ENCODE measurements at regions not wholly inside any gene's neighbourhood (a gene's known extent, or its start where the extent isn't known, plus 50 kb on each side); places are given as distances from the start of the nearest gene placed in this dataset.
"Not testable (repeated sequence)": the region's sequence is repeated elsewhere in the genome, so short reads cannot be mapped to it uniquely, and the experiment has no call there.

GRCh38 chr11:90722552-90723190, 499.8 kb upstream of the CHORDC1 start:
- DNase-seq, result no peak
- H3K27me3 Mint-ChIP-seq, result no peaks in the 10 kb centered on the region
- no peaks in the 10 kb centered on the region for H3K9me3 Mint-ChIP-seq
- no peak overlapping the region for H3K4me3 Mint-ChIP-seq
- intact Hi-C loops (cut with micrococcal nuclease), result no loop called here
- no peaks in the 10 kb centered on the region for H3K36me3 Mint-ChIP-seq (ENCODE audit: low read depth)
- H3K27ac Mint-ChIP-seq, result no peak overlapping the region
- no peaks in the 10 kb centered on the region for H3K4me1 Mint-ChIP-seq

DNA sequence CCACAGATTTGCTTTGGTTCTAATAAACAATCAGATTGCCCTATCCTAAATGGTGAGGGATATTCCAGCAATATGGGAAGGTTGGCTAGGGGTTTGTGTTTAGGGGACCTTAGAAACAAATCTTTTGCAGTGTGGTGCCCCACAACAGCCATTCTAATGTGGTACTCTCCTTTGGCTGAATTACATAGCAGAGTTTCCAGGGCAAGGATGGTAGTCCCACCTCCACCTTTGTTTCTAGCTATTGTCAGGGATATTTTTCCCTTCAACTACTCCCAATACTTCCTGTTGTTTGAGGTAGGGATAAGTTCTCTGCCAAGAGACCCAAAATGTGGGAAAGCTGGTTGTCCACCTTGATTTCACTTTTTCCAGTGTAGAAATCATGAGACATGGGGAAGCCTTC, 494.7 kb upstream of the CHORDC1 start:
- no peak for DNase-seq
- Mint-ChIP-seq H3K27me3 (no peaks in the 10 kb centered on the region), H3K4me3 (no peak overlapping the region), H3K9me3 (peaks cover 8% of the 10 kb centered on the region), H3K36me3 (ENCODE audit: low read depth) (no peaks in the 10 kb centered on the region), H3K4me1 (no peaks in the 10 kb centered on the region), H3K27ac (no peak overlapping the region)
- intact Hi-C loops (cut with micrococcal nuclease), result no loop called here

DNA sequence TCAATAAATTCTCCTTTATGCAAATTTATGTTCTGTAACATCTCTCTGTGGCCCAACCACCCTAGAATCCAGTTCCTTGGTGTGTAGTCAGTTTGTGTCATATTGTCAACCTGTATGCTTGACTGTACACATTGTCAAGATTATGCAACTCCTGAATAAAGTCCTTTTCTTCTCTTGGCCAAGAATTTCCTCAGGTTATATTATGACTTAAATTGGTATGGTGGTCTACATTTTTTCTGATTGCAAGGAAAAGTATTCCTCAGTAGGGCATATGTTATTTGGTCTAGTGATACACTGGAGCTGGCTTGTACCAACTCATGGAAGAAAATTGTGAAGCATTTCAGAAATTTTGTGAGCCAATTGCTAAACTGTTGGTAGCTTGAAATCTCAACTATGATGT, 482.8 kb upstream of the CHORDC1 start:
- intact Hi-C loops (cut with micrococcal nuclease), result no loop called here
- DNase-seq, result no peak
- Mint-ChIP-seq H3K36me3 (ENCODE audit: low read depth) (no peaks in the 10 kb centered on the region), H3K27ac (no peak overlapping the region), H3K27me3 (no peaks in the 10 kb centered on the region), H3K9me3 (no peaks in the 10 kb centered on the region), H3K4me3 (no peak overlapping the region), H3K4me1 (no peaks in the 10 kb centered on the region)

DNA sequence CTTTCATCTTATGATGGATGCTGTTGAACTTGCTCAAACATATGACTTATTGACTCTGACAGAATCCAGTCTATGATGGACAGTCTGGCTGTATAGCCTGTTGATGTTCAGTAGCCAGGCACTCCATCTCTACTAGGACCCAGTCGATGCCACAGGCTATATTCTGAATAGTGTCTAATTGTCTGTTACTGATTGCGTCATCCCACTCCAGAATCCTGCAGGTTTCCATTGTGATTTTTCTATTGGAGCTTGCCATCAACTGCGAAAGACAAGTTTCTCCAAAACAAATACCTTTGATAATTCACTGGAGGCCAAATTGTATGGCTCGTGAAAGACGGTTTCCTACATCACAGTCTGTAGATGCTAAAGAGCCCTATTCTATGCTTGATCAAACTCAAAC, 481.7 kb upstream of the CHORDC1 start:
- Mint-ChIP-seq H3K36me3 (ENCODE audit: low read depth) (no peaks in the 10 kb centered on the region), H3K27me3 (no peaks in the 10 kb centered on the region), H3K4me3 (no peak overlapping the region), H3K9me3 (no peaks in the 10 kb centered on the region), H3K27ac (no peak overlapping the region), H3K4me1 (no peaks in the 10 kb centered on the region)
- no peak for DNase-seq
- intact Hi-C loops (cut with micrococcal nuclease), result no loop called here

GRCh38 chr11:90701716-90702115, 478.9 kb upstream of the CHORDC1 start:
- H3K36me3 Mint-ChIP-seq (ENCODE audit: low read depth), result no peaks in the 10 kb centered on the region
- H3K4me1 Mint-ChIP-seq, result no peaks in the 10 kb centered on the region
- H3K27ac Mint-ChIP-seq, result no peak overlapping the region
- DNase-seq, result no peak
- H3K4me3 Mint-ChIP-seq, result no peak overlapping the region
- H3K27me3 Mint-ChIP-seq, result no peaks in the 10 kb centered on the region
- intact Hi-C loops (cut with micrococcal nuclease), result no loop called here
- no peaks in the 10 kb centered on the region for H3K9me3 Mint-ChIP-seq

DNA sequence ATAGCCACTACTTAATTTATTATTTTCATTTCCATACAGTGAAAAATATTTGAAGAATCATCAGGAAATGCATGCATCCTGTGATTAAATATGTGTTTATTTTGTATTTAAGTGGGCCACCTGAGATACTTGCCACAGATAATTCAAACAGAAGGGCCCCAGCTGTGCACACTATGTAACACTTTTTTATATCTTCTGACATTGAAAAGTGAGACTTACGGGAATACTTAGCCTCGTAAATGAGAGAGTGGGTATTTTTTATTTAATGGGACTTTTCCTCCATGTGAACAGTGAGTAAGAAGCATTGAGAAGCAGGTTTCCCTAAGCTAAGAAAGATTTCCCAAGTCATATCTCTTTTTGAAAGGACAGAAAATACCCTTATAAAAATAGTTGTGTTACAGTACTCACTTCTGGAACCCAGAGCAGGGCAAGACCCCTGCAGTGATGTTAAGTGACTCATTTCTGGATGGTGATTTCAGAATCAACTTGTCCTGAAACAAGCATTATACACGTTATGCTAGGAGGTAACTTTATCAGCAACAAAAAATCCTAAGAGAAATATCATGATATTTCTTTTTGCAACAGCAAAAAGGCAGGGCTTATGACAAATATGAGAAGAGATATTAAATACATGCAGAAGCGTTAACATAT, 478.1 kb upstream of the CHORDC1 start:
- intact Hi-C loops (cut with micrococcal nuclease), result no loop called here
- Mint-ChIP-seq H3K36me3 (ENCODE audit: low read depth) (no peaks in the 10 kb centered on the region), H3K4me1 (no peaks in the 10 kb centered on the region), H3K9me3 (no peaks in the 10 kb centered on the region), H3K27ac (no peak overlapping the region), H3K4me3 (no peak overlapping the region), H3K27me3 (no peaks in the 10 kb centered on the region)
- DNase-seq, result no peak

GRCh38 chr11:90699791-90700400, 477.0 kb upstream of the CHORDC1 start:
- DNase-seq, result no peak
- no peaks in the 10 kb centered on the region for H3K27me3 Mint-ChIP-seq
- no peak overlapping the region for H3K27ac Mint-ChIP-seq
- no peaks in the 10 kb centered on the region for H3K4me1 Mint-ChIP-seq
- intact Hi-C loops (cut with micrococcal nuclease), result no loop called here
- H3K4me3 Mint-ChIP-seq, result no peak overlapping the region
- H3K9me3 Mint-ChIP-seq, result no peaks in the 10 kb centered on the region
- no peaks in the 10 kb centered on the region for H3K36me3 Mint-ChIP-seq (ENCODE audit: low read depth)

DNA sequence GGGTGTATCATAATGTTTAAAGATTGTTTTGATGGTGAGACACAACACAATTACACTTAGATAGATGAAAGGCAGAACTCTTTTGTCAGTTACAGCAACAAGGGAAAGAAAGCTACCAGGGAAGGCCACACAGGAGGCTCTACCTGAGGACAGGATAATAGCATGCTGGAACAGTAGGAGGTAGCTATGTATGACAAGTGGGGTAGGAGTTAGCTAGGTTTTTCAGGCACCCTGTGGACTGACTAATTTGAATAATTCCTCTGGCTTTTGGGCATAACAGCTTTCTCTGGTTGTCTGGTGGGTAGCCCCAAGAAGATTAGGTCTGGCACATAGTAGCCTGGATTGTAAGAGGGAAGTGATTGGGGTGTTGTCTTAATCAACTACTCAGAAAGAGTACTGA, 475.4 kb upstream of the CHORDC1 start:
- Mint-ChIP-seq H3K36me3 (ENCODE audit: low read depth) (no peaks in the 10 kb centered on the region), H3K9me3 (no peaks in the 10 kb centered on the region), H3K27me3 (no peaks in the 10 kb centered on the region), H3K4me3 (no peak overlapping the region), H3K4me1 (no peaks in the 10 kb centered on the region), H3K27ac (no peak overlapping the region)
- no peak for DNase-seq
- intact Hi-C loops (cut with micrococcal nuclease), result no loop called here

GRCh38 chr11:90675496-90675895, 452.6 kb upstream of the CHORDC1 start:
- H3K36me3 Mint-ChIP-seq (ENCODE audit: low read depth); H3K27ac Mint-ChIP-seq; H3K4me3 Mint-ChIP-seq; DNase-seq; intact Hi-C loops (cut with micrococcal nuclease); H3K9me3 Mint-ChIP-seq; H3K4me1 Mint-ChIP-seq; H3K27me3 Mint-ChIP-seq: not testable (repeated sequence)

GRCh38 chr11:90669094-90669493, 446.2 kb upstream of the CHORDC1 start:
- no peaks in the 10 kb centered on the region for H3K27me3 Mint-ChIP-seq
- H3K27ac Mint-ChIP-seq, result no peak overlapping the region
- H3K36me3 Mint-ChIP-seq (ENCODE audit: low read depth), result no peaks in the 10 kb centered on the region
- H3K4me3 Mint-ChIP-seq, result no peak overlapping the region
- intact Hi-C loops (cut with micrococcal nuclease), result no loop called here
- DNase-seq, result no peak
- no peaks in the 10 kb centered on the region for H3K4me1 Mint-ChIP-seq
- no peaks in the 10 kb centered on the region for H3K9me3 Mint-ChIP-seq

DNA sequence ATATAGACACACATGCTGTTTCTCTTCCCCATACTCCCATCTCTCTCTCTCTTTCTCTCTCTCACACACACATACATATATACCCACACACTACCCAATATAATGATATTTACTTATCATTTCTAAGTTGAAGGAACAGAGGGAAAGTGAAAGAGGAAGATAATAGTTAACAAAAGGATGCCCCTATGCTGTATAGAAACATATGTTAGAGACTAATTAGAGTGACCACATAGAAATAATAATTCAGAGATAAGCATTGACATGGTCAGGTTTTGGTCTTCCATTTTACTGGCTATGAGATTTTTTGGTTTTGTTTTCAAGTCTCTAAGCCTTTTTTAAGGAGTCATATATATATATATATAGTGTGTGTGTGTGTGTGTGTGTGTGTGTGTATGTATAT, 445.7 kb upstream of the CHORDC1 start:
- Mint-ChIP-seq H3K27me3 (no peaks in the 10 kb centered on the region), H3K4me3 (no peak overlapping the region), H3K4me1 (no peaks in the 10 kb centered on the region), H3K27ac (no peak overlapping the region), H3K36me3 (ENCODE audit: low read depth) (no peaks in the 10 kb centered on the region), H3K9me3 (no peaks in the 10 kb centered on the region)
- intact Hi-C loops (cut with micrococcal nuclease), result no loop called here
- no peak for DNase-seq

DNA sequence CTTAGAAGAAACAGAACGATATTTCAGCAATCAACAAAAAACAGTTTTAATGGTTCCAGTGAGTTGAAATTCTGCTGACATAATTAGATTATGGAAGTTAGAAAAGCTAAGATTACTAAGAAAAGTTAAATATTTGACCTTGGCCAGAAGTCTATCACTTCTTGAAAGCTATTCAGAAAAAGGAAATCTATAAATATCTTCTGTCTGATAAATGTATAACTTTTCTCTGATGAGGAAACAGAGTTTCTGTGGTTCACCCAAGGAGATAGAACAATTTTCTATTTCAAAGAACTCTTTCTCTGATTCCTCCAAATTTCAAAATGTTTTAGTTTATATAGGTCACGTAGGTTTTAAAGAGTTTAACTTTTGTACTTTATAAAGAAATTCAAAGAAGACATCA, 438.4 kb upstream of the CHORDC1 start:
- Mint-ChIP-seq H3K4me3 (no peak overlapping the region), H3K4me1 (no peaks in the 10 kb centered on the region), H3K27me3 (no peaks in the 10 kb centered on the region), H3K27ac (no peak overlapping the region), H3K9me3 (no peaks in the 10 kb centered on the region), H3K36me3 (ENCODE audit: low read depth) (no peaks in the 10 kb centered on the region)
- intact Hi-C loops (cut with micrococcal nuclease), result no loop called here
- no peak for DNase-seq

DNA sequence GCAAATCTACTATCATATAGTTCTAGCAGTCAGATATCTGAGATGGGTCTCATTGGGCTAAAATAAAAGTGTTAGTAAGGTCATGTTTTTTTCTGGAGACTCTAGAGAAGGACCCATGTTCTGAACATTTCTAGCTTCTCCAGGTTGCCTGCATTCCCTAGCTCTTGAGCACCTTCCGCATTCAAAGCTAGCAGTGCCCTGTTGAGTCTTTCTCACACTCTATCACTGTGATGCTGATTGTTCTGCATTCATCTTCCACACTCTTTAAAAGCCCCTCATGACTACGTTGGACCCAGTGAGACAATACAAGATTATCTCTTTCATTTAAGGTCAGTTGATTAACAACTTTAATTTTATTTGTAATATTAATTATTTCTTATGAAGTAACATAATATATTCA, 433.3 kb upstream of the CHORDC1 start:
- intact Hi-C loops (cut with micrococcal nuclease), result no loop called here
- DNase-seq, result no peak
- no peak overlapping the region for H3K27ac Mint-ChIP-seq
- H3K27me3 Mint-ChIP-seq, result no peaks in the 10 kb centered on the region
- no peaks in the 10 kb centered on the region for H3K4me1 Mint-ChIP-seq
- H3K4me3 Mint-ChIP-seq, result no peak overlapping the region
- H3K9me3 Mint-ChIP-seq, result no peaks in the 10 kb centered on the region
- H3K36me3 Mint-ChIP-seq (ENCODE audit: low read depth), result no peaks in the 10 kb centered on the region

GRCh38 chr11:90650153-90650552, 427.3 kb upstream of the CHORDC1 start:
- intact Hi-C loops (cut with micrococcal nuclease), result no loop called here
- Mint-ChIP-seq H3K27ac (no peak overlapping the region), H3K9me3 (no peaks in the 10 kb centered on the region), H3K36me3 (ENCODE audit: low read depth) (no peaks in the 10 kb centered on the region), H3K27me3 (no peaks in the 10 kb centered on the region), H3K4me1 (no peaks in the 10 kb centered on the region), H3K4me3 (no peak overlapping the region)
- DNase-seq, result no peak

DNA sequence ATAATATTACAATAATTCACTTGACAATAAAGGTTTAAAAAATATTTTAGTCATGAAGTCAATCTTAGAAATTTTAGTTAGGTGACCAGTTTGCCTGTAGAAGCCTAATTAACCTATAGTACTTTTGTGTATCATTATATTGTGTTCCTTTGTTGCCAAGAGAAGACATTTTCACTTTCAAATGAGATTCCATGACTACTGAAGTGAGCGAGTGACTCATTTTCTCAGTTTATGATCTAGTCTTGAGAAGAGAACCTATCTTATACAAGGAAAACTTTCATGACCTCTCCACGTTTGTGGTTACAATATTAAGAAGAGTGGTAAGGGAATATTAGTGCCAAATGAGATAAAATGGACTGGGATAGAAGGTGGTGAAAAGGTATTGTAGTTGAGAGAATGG, 423.9 kb upstream of the CHORDC1 start:
- Mint-ChIP-seq H3K4me1 (no peaks in the 10 kb centered on the region), H3K27ac (no peak overlapping the region), H3K4me3 (no peak overlapping the region), H3K9me3 (no peaks in the 10 kb centered on the region), H3K36me3 (ENCODE audit: low read depth) (no peaks in the 10 kb centered on the region), H3K27me3 (no peaks in the 10 kb centered on the region)
- no peak for DNase-seq
- intact Hi-C loops (cut with micrococcal nuclease), result no loop called here

Data from activated CD4-positive, alpha-beta T cell treated with anti-CD3 and anti-CD28 coated beads, Interleukin-2, amount 10 ng/mL, durations not matched to agents 24 days and 14 days (primary cell).